ENCODE measurements at regions not wholly inside any gene's neighbourhood (a gene's known extent, or its start where the extent isn't known, plus 50 kb on each side); places are given as distances from the start of the nearest gene placed in this dataset.

- no peak for DNase-seq (ENCODE audit: low read depth)
These were observed 457.9 kb downstream of the KLF5 start for GRCh38 chr13:73516731-73517130.

GRCh38 chr13:73514208-73514607 is 455.4 kb downstream of the KLF5 start:
- no peak for DNase-seq (ENCODE audit: low read depth)

- no peak for DNase-seq (ENCODE audit: low read depth)
These were observed 454.9 kb downstream of the KLF5 start for GRCh38 chr13:73513751-73514150.

- no peak for DNase-seq (ENCODE audit: low read depth)
These were observed 450.0 kb downstream of the KLF5 start for GRCh38 chr13:73508841-73509240.

GRCh38 chr13:73505376-73505890 is 446.6 kb downstream of the KLF5 start:
- DNase-seq (ENCODE audit: low read depth) = no peak

- no peak for DNase-seq (ENCODE audit: low read depth)
These were observed 440.9 kb downstream of the KLF5 start for GRCh38 chr13:73499695-73500094.

- no peak for DNase-seq (ENCODE audit: low read depth)
These were observed 438.6 kb downstream of the KLF5 start for GRCh38 chr13:73497430-73497829.

GRCh38 chr13:73496711-73497110 is 437.9 kb downstream of the KLF5 start:
- no peak for DNase-seq (ENCODE audit: low read depth)

GRCh38 chr13:73492811-73493210 is 434.0 kb downstream of the KLF5 start:
- no peak for DNase-seq (ENCODE audit: low read depth)

GRCh38 chr13:73482556-73482955 is 423.8 kb downstream of the KLF5 start:
- DNase-seq (ENCODE audit: low read depth) = no peak

- no peak for DNase-seq (ENCODE audit: low read depth)
These were observed 423.2 kb downstream of the KLF5 start for GRCh38 chr13:73481886-73482445.

- DNase-seq (ENCODE audit: low read depth) = no peak
These were observed 422.2 kb downstream of the KLF5 start for GRCh38 chr13:73480779-73481559.

- DNase-seq (ENCODE audit: low read depth) = no peak
These were observed 421.1 kb downstream of the KLF5 start for GRCh38 chr13:73479856-73480255.

- DNase-seq (ENCODE audit: low read depth) = no peak
These were observed 420.5 kb downstream of the KLF5 start for GRCh38 chr13:73479351-73479750.

GRCh38 chr13:73477441-73477840 is 418.6 kb downstream of the KLF5 start:
- no peak for DNase-seq (ENCODE audit: low read depth)

- no peak for DNase-seq (ENCODE audit: low read depth)
These were observed 414.2 kb downstream of the KLF5 start for GRCh38 chr13:73473016-73473415.

GRCh38 chr13:73467125-73467524 is 408.3 kb downstream of the KLF5 start:
- no peak for DNase-seq (ENCODE audit: low read depth)

GRCh38 chr13:73466561-73466960 is 407.8 kb downstream of the KLF5 start:
- DNase-seq (ENCODE audit: low read depth) = no peak

- no peak for DNase-seq (ENCODE audit: low read depth)
These were observed 406.8 kb downstream of the KLF5 start for GRCh38 chr13:73465617-73465971.

GRCh38 chr13:73464758-73465616 is 406.2 kb downstream of the KLF5 start:
- no peak for DNase-seq (ENCODE audit: low read depth)

- no peak for DNase-seq (ENCODE audit: low read depth)
These were observed 403.4 kb downstream of the KLF5 start for GRCh38 chr13:73462241-73462640.

- no peak for DNase-seq (ENCODE audit: low read depth)
These were observed 392.6 kb downstream of the KLF5 start for GRCh38 chr13:73451221-73452029.
